ENCODE measurements at regions not wholly inside any gene's neighbourhood (a gene's known extent, or its start where the extent isn't known, plus 50 kb on each side); places are given as distances from the start of the nearest gene placed in this dataset.

DNA sequence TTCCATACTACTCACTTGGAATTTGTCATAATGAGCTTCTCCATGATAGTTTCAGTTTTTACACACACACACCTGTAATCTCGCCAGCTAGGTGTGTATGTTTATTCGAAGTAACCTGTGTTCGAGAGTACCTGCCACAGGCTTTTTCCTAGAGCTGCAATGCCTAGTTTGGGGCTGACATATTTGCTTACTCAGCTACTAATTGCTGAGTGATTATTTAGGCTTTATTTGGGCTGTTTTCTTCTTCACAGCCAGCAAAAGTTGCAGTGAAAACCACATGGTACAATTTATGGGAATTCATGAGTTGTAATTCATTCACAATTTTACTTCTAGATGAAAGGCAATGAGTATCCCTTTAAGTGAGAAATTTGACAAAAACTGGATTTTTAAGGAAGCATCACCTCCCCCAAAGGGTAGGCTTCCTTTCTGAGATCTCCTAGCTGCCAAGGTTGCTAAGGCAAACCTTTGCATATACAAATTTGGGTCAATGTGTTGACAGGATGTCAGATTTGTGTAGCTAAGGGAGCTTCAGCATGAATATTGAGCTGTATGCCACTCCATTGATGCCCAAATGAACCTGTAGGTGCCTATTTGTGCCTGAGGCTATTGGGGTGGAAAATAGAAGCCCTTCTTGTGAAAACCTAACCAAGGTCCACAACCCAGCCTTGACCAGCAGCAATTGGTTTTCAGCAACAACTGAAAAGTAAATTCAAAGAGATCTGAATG, 108.7 kb upstream of the OTX2 start:
- no peak overlapping the region for H3K4me3 ChIP-seq (ENCODE audit: low read depth, low read length)
- TF ChIP-seq CTCF (IDR thresholded peaks at IDR 0.05; ENCODE audit: borderline replicate concordance, insufficient read depth, low read depth, low read length), result no peak

- H3K4me3 ChIP-seq (ENCODE audit: low read depth, low read length), result no peak overlapping the region
- TF ChIP-seq CTCF (IDR thresholded peaks at IDR 0.05; ENCODE audit: borderline replicate concordance, insufficient read depth, low read depth, low read length), result no peak
Measured at GRCh38 chr14:56905282-56905681, 95.0 kb upstream of the OTX2 start.

DNA sequence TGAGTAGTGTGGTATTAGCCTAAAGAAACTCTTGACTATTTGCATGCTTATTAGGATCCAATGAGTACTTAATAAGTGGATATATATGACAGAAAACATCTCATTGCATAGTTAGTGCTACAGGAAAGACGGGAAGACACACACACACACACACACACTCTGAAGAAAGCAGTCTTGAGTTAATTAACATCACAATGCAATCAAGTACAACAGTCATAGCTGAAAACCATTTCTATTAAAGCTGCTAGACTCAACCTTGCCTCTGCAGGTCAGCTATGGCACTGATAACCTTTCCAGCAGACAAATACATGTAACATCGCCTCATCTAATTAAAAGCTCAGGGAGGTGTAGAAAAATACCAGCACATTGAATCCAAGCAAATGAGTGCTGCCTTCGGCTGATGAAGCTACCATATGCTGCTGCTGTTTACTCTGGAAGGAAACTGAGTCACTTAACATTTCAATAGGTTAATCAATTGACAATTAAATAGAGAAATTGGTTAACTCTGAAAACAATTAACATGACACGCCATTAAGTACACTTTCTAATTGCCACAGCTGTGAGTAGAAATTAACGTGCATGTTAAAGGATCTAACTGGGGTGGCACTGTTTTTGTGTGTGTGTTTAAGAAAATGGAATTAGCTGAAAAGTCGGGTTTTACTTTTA, 93.2 kb upstream of the OTX2 start:
- TF ChIP-seq CTCF (IDR thresholded peaks at IDR 0.05; ENCODE audit: borderline replicate concordance, insufficient read depth, low read depth, low read length), result no peak
- no peak overlapping the region for H3K4me3 ChIP-seq (ENCODE audit: low read depth, low read length)

GRCh38 chr14:56902385-56902784, 92.1 kb upstream of the OTX2 start:
- TF ChIP-seq CTCF (IDR thresholded peaks at IDR 0.05; ENCODE audit: borderline replicate concordance, insufficient read depth, low read depth, low read length), result no peak
- no peak overlapping the region for H3K4me3 ChIP-seq (ENCODE audit: low read depth, low read length)

DNA sequence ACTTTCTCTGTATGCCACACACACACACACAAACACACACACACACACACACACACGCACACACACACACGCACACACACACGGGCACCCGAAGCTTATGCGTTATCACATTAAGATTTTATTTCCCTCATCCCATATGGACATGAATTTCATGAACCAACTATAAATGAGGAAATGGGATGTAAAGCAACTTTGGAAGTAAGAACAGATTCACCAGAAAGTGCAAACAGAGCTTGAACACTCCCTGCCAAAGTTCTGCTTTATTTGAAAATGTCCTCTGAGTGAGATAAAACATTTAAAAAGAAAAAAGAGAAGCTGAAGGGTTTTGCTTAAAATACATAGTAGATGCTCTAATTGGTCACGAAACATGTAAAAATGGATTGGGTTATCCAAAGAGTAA, 90.4 kb upstream of the OTX2 start:
- H3K4me3 ChIP-seq (ENCODE audit: low read depth, low read length), result no peak overlapping the region
- no peak for TF ChIP-seq CTCF (IDR thresholded peaks at IDR 0.05; ENCODE audit: borderline replicate concordance, insufficient read depth, low read depth, low read length)

DNA sequence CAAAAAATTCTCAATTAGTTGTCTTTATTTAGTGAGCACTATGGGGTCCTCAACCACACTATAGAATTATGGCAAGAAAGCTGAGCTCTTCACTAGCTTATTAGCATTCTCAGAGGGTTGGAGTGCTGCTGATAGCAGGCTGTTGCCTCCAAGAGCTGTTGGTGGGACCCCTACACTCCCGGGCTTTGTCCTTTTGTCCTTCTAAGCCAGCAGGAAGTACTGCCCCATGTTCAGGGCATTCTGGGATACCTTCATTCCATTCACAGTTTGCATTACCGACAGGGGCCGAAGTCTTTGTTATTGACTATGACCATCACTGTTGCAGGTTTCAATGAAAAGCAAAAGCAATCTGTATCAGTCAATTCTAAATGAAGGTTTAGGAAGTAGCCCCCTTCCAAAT, 89.5 kb upstream of the OTX2 start:
- TF ChIP-seq CTCF (IDR thresholded peaks at IDR 0.05; ENCODE audit: borderline replicate concordance, insufficient read depth, low read depth, low read length), result no peak

DNA sequence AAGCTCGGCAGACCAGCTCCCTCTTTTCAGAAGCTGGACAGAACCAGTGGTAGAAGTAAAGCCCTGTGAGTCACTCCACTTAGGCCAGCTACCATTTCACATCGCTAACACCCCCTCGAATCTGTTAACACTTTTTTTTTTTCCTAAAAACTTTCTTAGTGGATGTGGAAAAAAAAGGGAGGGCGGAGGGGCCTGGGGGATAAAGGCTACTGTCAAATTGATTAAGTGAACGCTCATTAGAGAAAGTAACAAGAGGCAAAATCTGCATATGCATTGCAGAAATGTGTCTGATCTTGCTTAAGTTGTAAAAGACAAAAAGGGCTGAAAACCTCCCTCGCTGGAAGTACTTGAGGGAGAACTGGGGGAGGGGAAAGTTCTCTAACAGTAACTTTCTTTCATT, 86.6 kb upstream of the OTX2 start:
- TF ChIP-seq CTCF (IDR thresholded peaks at IDR 0.05; ENCODE audit: borderline replicate concordance, insufficient read depth, low read depth, low read length), result no peak

More for the DNA sequence above, 89.5 kb upstream of the OTX2 start:
- no peak overlapping the region for H3K4me3 ChIP-seq (ENCODE audit: low read depth, low read length)

More for the DNA sequence above, 86.6 kb upstream of the OTX2 start:
- H3K4me3 ChIP-seq (ENCODE audit: low read depth, low read length), result no peak overlapping the region

Measured in GM12875 (cell line).